Heart left ventricle (tissue), 16 donors: ENCODE measurements at regions not wholly inside any gene's neighbourhood (a gene's known extent, or its start where the extent isn't known, plus 50 kb on each side); places are given as distances from the start of the nearest gene placed in this dataset.

Source experiments
- ATAC-seq, 4 donors: fragments of 200-7000 bp; cut with Tn5 transposase; one replicate each; pipeline ENCODE4 v1.9.1; 2020 to 2022; ENCODE audit warnings: moderate library complexity in 4 of 4, mild to moderate bottlenecking in 3 of 4, moderate number of reproducible peaks in 1 of 4
- DNase-seq, 5 donors: peaks; one replicate each; pipeline ENCODE4 v3.0.0-alpha.2; 2020
- H3K27ac ChIP-seq, 12 donors: fragments of 200-600 bp; sonication (generic) in 4 of 12; one replicate each; pipeline versions ENCODE4 v1.5.0 to v1.8.0; 2016 to 2022; ENCODE audit warnings: mild to moderate bottlenecking in 2 of 12
- H3K27me3 ChIP-seq, 9 donors: fragments of 200-600 bp; sonication (generic) in 2 of 9; one replicate each; pipeline versions ENCODE4 v1.5.1 to v1.8.0; 2016 to 2022; ENCODE audit warnings: mild to moderate bottlenecking in 3 of 9
- H3K36me3 ChIP-seq, 9 donors: fragments of 200-600 bp; sonication (generic) in 2 of 9; one replicate each; pipeline versions ENCODE4 v1.5.0 to v1.8.0; 2018 to 2022; ENCODE audit warnings: mild to moderate bottlenecking in 2 of 9
- H3K4me1 ChIP-seq, 12 donors: fragments of 200-600 bp; sonication (generic) in 4 of 12; one replicate each; pipeline versions ENCODE4 v1.5.0 to v1.8.0; 2016 to 2022; ENCODE audit warnings: mild to moderate bottlenecking in 3 of 12
- H3K4me3 ChIP-seq, 12 donors: fragments of 200-600 bp; sonication (generic) in 4 of 12; one replicate each; pipeline versions ENCODE4 v1.5.0 to v1.8.0; 2017 to 2022; ENCODE audit warnings: mild to moderate bottlenecking in 9 of 12, moderate library complexity in 4 of 12
- H3K9me3 ChIP-seq, 12 donors: fragments of 200-600 bp; sonication (generic) in 4 of 12; one replicate each; pipeline versions ENCODE4 v1.5.0 to v1.8.0; 2016 to 2022; ENCODE audit warnings: mild to moderate bottlenecking in 1 of 12
- POLR2A ChIP-seq, 2 donors: fragments of 450-650 bp; IDR thresholded peaks; one replicate each; pipeline ENCODE4 v1.6.1; 2017; ENCODE audit warnings: antibody characterized with exemption in 2 of 2, mild to moderate bottlenecking in 2 of 2, moderate library complexity in 2 of 2
- WGBS, 4 donors: extraction: QIAGEN DNeasy Blood & Tissue Kit in 2 of 4; methylation state at CpG; one replicate each; pipeline versions ENCODE4 v1.1.5 to v1.1.7; 2013 to 2018; 5-methylcytosine and 5-hydroxymethylcytosine counted together
- intact Hi-C, 10 donors: fragments of 100-400 bp; cut with DNase I; formaldehyde crosslinking; loops; one replicate each; pipeline versions ENCODE4 v1.11.1 to v1.14.2; 2022
- TF ChIP-seq, protein P1 (sequence below), 12 donors: fragments of 200-600 bp; sonication (generic) in 4 of 12; IDR thresholded peaks; one replicate each; pipeline versions ENCODE4 v1.5.0 to v1.8.0; 2018 to 2022; ENCODE audit warnings: antibody characterized with exemption in 12 of 12, mild to moderate bottlenecking in 5 of 12
- donor health status: ischemic (EF 13 %, LVEDD 7.1; RV severe dilation, severe dysfunction).
- donor health status: healthy with polysubstance abuse.
- donor health status: DM: no; HTN: yes; CAD: no.
- donor health status: DM: no; HTN: no; CAD: no.
- donor health status: ischemic (EF 25% LVEDD 6.9; RV normal size, moderate dysfunction).
- donor health status: ischemic (EF 25% LVEDD 5.7; RV mildly dilated, moderate dysfunction).
- donor health status: healthy.
- donor health status: DM: yes; HTN: yes; CAD: no.
- donor health status: ischemic (EF 35%, LVEDD 5.7; RV mildly dilated, moderate dysfunction).
- donor health status: nonischemic (EF 11% LVEDD 7.7; RV severe dilation, severe dysfunction).
- donor health status: DM: yes; HTN: yes; CAD: no.
- donor health status: PGD.
- donor health status: ischemic (EF 29% LVEDD 5.4; RV normal size, mild dysfunction).
- donor health status: nonischemic (EF 23%, LVEDD 6.1; RV moderate dilation, normal function).

DNA sequence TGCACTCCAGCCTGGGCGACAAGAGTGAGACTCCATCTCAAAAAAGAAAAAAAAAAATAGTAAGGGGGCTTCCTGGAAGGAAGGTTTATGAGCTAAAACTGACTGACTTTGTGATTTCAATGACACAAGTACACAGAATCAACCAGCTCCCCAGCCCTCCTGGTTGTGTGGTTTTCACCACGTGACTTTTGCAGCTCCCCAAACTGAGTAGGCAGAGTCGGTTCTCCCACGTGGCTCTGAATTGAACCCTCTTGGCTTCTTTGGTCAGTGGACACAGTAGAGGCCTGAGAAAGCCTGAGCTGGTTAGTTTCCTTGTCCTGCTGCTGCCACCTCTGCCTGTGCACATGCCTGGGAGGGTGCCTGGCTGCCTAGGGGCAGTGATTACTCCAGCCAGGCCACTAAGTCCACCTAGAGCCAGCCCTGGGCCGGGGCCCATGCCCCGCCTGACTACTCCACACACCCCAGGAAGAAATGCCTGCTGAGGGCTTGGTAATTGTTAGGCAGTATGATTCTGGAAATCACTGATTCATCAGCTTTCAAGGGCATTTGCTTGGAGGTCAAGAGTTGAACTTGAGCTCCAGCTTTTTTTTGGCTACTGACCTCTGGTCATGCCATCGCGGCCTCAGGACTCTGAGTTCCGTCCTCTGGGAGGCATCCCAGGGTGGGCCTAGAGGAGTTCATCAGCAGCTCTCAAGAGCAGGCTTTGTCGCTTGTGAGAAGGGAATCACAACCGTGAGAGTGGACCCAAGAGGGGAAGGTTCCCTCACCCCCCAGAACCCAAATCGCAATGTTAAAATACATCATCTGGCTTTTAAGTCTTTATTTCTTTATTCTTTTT, 431.9 kb upstream of the HS6ST1 start:
- 87 to 92% (median 91%) methylated on average over 12 of the region's 12 CpGs for WGBS, 4 donors
- H3K4me3 ChIP-seq: no peak overlapping the region
- H3K36me3 ChIP-seq: no peaks in the 10 kb centered on the region
- no peak for DNase-seq
- no peak for TF ChIP-seq POLR2A (IDR thresholded peaks at IDR 0.05)
- TF ChIP-seq, protein P1, sequence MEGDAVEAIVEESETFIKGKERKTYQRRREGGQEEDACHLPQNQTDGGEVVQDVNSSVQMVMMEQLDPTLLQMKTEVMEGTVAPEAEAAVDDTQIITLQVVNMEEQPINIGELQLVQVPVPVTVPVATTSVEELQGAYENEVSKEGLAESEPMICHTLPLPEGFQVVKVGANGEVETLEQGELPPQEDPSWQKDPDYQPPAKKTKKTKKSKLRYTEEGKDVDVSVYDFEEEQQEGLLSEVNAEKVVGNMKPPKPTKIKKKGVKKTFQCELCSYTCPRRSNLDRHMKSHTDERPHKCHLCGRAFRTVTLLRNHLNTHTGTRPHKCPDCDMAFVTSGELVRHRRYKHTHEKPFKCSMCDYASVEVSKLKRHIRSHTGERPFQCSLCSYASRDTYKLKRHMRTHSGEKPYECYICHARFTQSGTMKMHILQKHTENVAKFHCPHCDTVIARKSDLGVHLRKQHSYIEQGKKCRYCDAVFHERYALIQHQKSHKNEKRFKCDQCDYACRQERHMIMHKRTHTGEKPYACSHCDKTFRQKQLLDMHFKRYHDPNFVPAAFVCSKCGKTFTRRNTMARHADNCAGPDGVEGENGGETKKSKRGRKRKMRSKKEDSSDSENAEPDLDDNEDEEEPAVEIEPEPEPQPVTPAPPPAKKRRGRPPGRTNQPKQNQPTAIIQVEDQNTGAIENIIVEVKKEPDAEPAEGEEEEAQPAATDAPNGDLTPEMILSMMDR (IDR thresholded peaks at IDR 0.05): no peak
- H3K4me1 ChIP-seq: peaks cover 0 to 30% (median 18%) of the 10 kb centered on the region in 12 donors
- ATAC-seq: no peak
- no peaks in the 10 kb centered on the region for H3K27me3 ChIP-seq
- no peak overlapping the region for H3K27ac ChIP-seq
- intact Hi-C loops: loop anchor here in 3 of 10 donors (5.0 to 10.0 kb wide), 2 partner anchors 426 to 428 kb away; no protein-coding TSS in a partner anchor
- H3K9me3 ChIP-seq: no peaks in the 10 kb centered on the region

DNA sequence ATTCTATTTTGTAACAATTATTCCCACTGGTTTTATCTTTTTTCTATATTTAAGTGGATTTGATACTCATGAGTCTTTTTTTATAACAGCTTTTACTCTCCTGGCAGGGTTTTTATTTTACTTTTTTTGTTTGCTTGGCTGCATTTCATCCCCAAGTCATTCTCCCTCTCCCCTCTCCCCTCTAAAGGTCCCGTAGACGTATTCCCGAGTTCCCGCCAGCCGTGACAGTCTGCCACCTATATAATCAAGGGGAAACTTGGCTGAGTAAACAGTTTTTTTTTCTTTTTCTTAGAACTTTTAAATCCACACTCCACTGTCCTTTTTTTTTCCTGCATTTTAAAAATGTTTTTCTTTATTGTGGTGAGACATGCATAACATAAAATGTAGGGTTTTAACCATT, 433.1 kb upstream of the HS6ST1 start:
- no peak for ATAC-seq
- no peak overlapping the region for H3K4me3 ChIP-seq
- intact Hi-C loops: loop anchor here in 3 of 10 donors (2.0 to 10.0 kb wide), 3 partner anchors 15 to 429 kb away; no protein-coding TSS in a partner anchor
- H3K4me1 ChIP-seq: peaks cover 0 to 36% (median 22%) of the 10 kb centered on the region in 12 donors
- H3K27me3 ChIP-seq: peaks cover 0 to 8% (median 0%) of the 10 kb centered on the region in 9 donors
- H3K9me3 ChIP-seq: no peaks in the 10 kb centered on the region
- WGBS, 4 donors: 76 to 88% (median 86%) methylated on average over 5 of the region's 5 CpGs
- TF ChIP-seq, protein P1 (IDR thresholded peaks at IDR 0.05): no peak
- TF ChIP-seq POLR2A (IDR thresholded peaks at IDR 0.05): no peak
- H3K27ac ChIP-seq: no peak overlapping the region
- no peaks in the 10 kb centered on the region for H3K36me3 ChIP-seq
- DNase-seq: no peak

DNA sequence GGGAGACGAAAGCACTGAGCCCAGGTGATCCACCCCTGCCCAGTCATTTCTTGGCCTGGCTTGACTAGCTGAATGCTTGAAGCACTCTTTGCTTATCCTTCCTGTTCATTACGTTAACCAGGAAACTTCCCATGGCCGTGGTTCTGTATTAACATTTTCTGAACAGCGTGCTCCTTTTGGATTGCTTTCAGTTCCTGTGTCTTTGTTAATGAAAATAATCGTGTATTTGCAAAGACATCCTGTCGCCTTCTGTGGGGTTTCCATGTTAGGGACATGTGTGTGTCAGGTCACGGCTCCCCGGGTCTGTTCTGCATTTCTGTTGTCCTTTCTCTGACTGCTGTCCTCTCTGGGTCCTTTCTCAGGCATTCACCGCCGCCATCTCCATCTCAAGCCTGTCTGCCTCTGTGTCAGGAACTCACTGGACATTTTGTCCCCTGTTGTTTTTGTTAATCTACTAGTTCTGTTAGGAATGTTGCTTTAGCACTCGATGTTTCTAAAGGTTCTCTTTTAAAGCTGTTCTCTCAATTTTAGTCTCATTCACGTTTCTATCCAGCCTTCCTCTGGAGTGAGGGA, 434.1 kb upstream of the HS6ST1 start:
- ATAC-seq: peak in 1 of 4 donors; percentile 20
- DNase-seq: no peak
- intact Hi-C loops: loop anchor here in 3 of 10 donors (2.0 to 10.0 kb wide), 3 partner anchors 16 to 430 kb away; no protein-coding TSS in a partner anchor
- Histone ChIP-seq H3K4me3 (no peak overlapping the region), H3K4me1 (peaks cover 0 to 36% (median 22%) of the 10 kb centered on the region in 12 donors), H3K27me3 (peaks cover 0 to 8% (median 0%) of the 10 kb centered on the region in 9 donors), H3K27ac (peak overlapping the region; percentile 14 to 71 (median 38)), H3K9me3 (no peaks in the 10 kb centered on the region), H3K36me3 (no peaks in the 10 kb centered on the region)
- no peak for TF ChIP-seq POLR2A (IDR thresholded peaks at IDR 0.05)
- TF ChIP-seq, protein P1 (IDR thresholded peaks at IDR 0.05): no peak
- WGBS, 4 donors: 56 to 67% (median 61%) methylated on average over 12 of the region's 12 CpGs

DNA sequence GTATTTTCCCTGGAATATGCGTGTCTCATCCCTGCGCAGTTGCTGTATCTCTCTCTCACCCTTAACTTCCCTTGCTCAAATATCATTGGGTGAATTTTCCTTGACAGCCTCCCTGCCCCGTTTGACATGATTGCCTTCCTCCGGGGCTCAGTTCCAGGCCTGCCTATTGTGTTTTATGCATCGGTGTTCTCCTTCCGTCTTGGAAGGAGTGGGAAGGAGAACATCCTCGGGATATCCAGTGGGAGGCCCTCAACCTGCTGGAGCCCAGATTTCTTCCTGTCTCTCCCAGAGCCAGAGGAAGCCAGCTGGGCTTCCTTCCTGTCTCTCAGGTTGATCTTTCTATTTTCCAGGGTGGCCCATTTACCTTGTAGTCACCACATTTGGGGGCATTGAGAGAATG, 434.7 kb upstream of the HS6ST1 start:
- DNase-seq (no peak), ATAC-seq (peak in 1 of 4 donors; percentile 63)
- 57 to 72% (median 68%) methylated on average over 7 of the region's 7 CpGs for whole genome bisulfite sequencing, 4 donors
- Histone ChIP-seq H3K36me3 (no peaks in the 10 kb centered on the region), H3K27me3 (peaks cover 0 to 8% (median 0%) of the 10 kb centered on the region in 9 donors), H3K9me3 (no peaks in the 10 kb centered on the region), H3K27ac (peak overlapping the region; percentile 14 to 71 (median 38)), H3K4me3 (no peak overlapping the region), H3K4me1 (peaks cover 0 to 36% (median 22%) of the 10 kb centered on the region in 12 donors)
- TF ChIP-seq POLR2A (IDR thresholded peaks at IDR 0.05): no peak
- intact Hi-C loops: loop anchor here in 3 of 10 donors (2.0 to 10.0 kb wide), 3 partner anchors 17 to 431 kb away; no protein-coding TSS in a partner anchor
